GM21619 (cell line): ENCODE measurements at regions not wholly inside any gene's neighbourhood (a gene's known extent, or its start where the extent isn't known, plus 50 kb on each side); places are given as distances from the start of the nearest gene placed in this dataset.

Experiments used
- ATAC-seq: cut with Tn5 transposase; IDR thresholded peaks from one replicate; pipeline ENCODE4 v1.9.1; 2021; ENCODE audit not compliant: unreplicated experiment

GRCh38 chr1:164472841-164473240 lies 86.1 kb upstream of the PBX1 start:
- no peak for ATAC-seq

- ATAC-seq: no peak
These were observed 85.4 kb upstream of the PBX1 start for GRCh38 chr1:164473544-164473943.

- ATAC-seq: no peak
These were observed 83.2 kb upstream of the PBX1 start for GRCh38 chr1:164475834-164476233.

GRCh38 chr1:164477343-164477742 lies 81.6 kb upstream of the PBX1 start:
- no peak for ATAC-seq

- ATAC-seq: no peak
These were observed 79.7 kb upstream of the PBX1 start for GRCh38 chr1:164479242-164479641.

- ATAC-seq: no peak
These were observed 78.6 kb upstream of the PBX1 start for GRCh38 chr1:164480285-164480907.

GRCh38 chr1:164495905-164496304 lies 63.1 kb upstream of the PBX1 start:
- no peak for ATAC-seq

- no peak for ATAC-seq
These were observed 60.2 kb upstream of the PBX1 start for GRCh38 chr1:164498792-164499191.

GRCh38 chr1:164504749-164505148 lies 54.2 kb upstream of the PBX1 start:
- no peak for ATAC-seq
